ENCODE measurements at regions not wholly inside any gene's neighbourhood (a gene's known extent, or its start where the extent isn't known, plus 50 kb on each side); places are given as distances from the start of the nearest gene placed in this dataset.

- TF ChIP-seq POLR2A (IDR thresholded peaks at IDR 0.05) = no peak
- TF ChIP-seq, protein P1, sequence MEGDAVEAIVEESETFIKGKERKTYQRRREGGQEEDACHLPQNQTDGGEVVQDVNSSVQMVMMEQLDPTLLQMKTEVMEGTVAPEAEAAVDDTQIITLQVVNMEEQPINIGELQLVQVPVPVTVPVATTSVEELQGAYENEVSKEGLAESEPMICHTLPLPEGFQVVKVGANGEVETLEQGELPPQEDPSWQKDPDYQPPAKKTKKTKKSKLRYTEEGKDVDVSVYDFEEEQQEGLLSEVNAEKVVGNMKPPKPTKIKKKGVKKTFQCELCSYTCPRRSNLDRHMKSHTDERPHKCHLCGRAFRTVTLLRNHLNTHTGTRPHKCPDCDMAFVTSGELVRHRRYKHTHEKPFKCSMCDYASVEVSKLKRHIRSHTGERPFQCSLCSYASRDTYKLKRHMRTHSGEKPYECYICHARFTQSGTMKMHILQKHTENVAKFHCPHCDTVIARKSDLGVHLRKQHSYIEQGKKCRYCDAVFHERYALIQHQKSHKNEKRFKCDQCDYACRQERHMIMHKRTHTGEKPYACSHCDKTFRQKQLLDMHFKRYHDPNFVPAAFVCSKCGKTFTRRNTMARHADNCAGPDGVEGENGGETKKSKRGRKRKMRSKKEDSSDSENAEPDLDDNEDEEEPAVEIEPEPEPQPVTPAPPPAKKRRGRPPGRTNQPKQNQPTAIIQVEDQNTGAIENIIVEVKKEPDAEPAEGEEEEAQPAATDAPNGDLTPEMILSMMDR (IDR thresholded peaks at IDR 0.05) = no peak
- no peak for TF ChIP-seq POLR2AphosphoS5 (IDR thresholded peaks at IDR 0.05)
- no peak for TF ChIP-seq EP300 (IDR thresholded peaks at IDR 0.05)
These were observed 95.7 kb downstream of the TEX51 start for GRCh38 chr2:126994340-126994777.

Data from sigmoid colon (tissue), 4 donors.